GM12878 (cell line): ENCODE measurements at regions not wholly inside any gene's neighbourhood (a gene's known extent, or its start where the extent isn't known, plus 50 kb on each side); places are given as distances from the start of the nearest gene placed in this dataset.

ENCODE experiments used
- ATAC-seq: fragments of 200-7000 bp; cut with Tn5 transposase; 3 replicates; pipeline ENCODE4 v1.9.1; 2020; ENCODE audit warnings: mild to moderate bottlenecking, moderate library complexity
- BruUV-seq: library from RNA; stranded (reverse); fragments of 400-500 nt; replicated peaks from 2 replicates; lab custom pipeline; 2021; lab: Mats Ljungman, UMichigan
- CTCF ChIA-PET: fragments of 300-600 bp; sonication (Branson Sonifier 250); formaldehyde crosslinking; extraction: SDS; loops from one replicate; lab custom pipeline; 2021; ENCODE audit warnings: inconsistent platforms; lab: Yijun Ruan, JAX
- POLR2A ChIA-PET: fragments of 350-600 bp; formaldehyde crosslinking; extraction: SDS; loops from one replicate; lab custom pipeline; 2021; ENCODE audit warnings: inconsistent platforms; lab: Charles Lee
- RAD21 ChIA-PET: fragments of 300-600 bp; sonication (Branson Sonifier 250); formaldehyde crosslinking; loops from one replicate; lab custom pipeline; 2023; ENCODE audit warnings: antibody characterized with exemption; ENCODE audit not compliant: unreplicated experiment; lab: Charles Lee
- SMC1A ChIA-PET: fragments of 300-600 bp; sonication (Branson Sonifier 250); formaldehyde crosslinking; loops from one replicate; lab custom pipeline; 2023; ENCODE audit not compliant: unreplicated experiment, uncharacterized antibody; lab: Charles Lee
- DNase-seq: peaks from one replicate; pipeline ENCODE4 v3.0.0-alpha.2; 2011; ENCODE audit warnings: low read depth, low spot score
- FAIRE-seq: peaks from 3 replicates; lab custom pipeline; 2011; peaks lifted over from hg19 to GRCh38; lab: Jason Lieb, UNC
- H2AFZ ChIP-seq: 2 replicates; pipeline ENCODE4 v1.6.0; 2011; ENCODE audit warnings: low read depth, low read length, control low read depth; ENCODE audit not compliant: control insufficient read depth
- H3K27ac ChIP-seq: 2 replicates; pipeline ENCODE4 v1.5.1; 2011; ENCODE audit warnings: control low read depth; ENCODE audit not compliant: control insufficient read depth, insufficient read depth
- H3K27me3 ChIP-seq, 2 experiments: replicated peaks in 1 of 2; 2 replicates each; pipeline versions ENCODE4 v1.6.0 to v1.6.1; 2011; ENCODE audit warnings: low read length in 1 of 2; ENCODE audit not compliant: control insufficient read depth in 2 of 2, insufficient read depth in 2 of 2
- H3K36me3 ChIP-seq, 2 experiments: 2 replicates each; pipeline ENCODE4 v1.5.1; 2011; ENCODE audit warnings: low read length in 1 of 2; ENCODE audit not compliant: control insufficient read depth in 2 of 2, insufficient read depth in 2 of 2
- H3K4me1 ChIP-seq: 2 replicates; pipeline ENCODE4 v1.6.1; 2011; ENCODE audit warnings: mild to moderate bottlenecking, low read length, moderate library complexity, mixed read lengths; ENCODE audit not compliant: control insufficient read depth, insufficient read depth
- H3K4me2 ChIP-seq: 2 replicates; pipeline ENCODE4 v1.6.0; 2011; ENCODE audit warnings: control low read depth; ENCODE audit not compliant: control insufficient read depth, insufficient read depth
- H3K4me3 ChIP-seq: fragments of 200-600 bp; sonication (generic); 2 replicates; pipeline ENCODE4 v1.5.1; 2016
- H3K79me2 ChIP-seq: 2 replicates; pipeline ENCODE4 v1.6.0; 2011; ENCODE audit warnings: low read length; ENCODE audit not compliant: control insufficient read depth, insufficient read depth
- H3K9ac ChIP-seq: 2 replicates; pipeline ENCODE4 v1.8.0; 2011; ENCODE audit warnings: low read length, control low read depth, mixed read lengths; ENCODE audit not compliant: control insufficient read depth, insufficient read depth
- H3K9me3 ChIP-seq: replicated peaks from 3 replicates; pipeline ENCODE4 v1.5.1; 2011; ENCODE audit warnings: mild to moderate bottlenecking, low read length; ENCODE audit not compliant: control insufficient read depth, insufficient read depth
- H4K20me1 ChIP-seq: 2 replicates; pipeline ENCODE4 v1.6.0; 2011; ENCODE audit not compliant: control insufficient read depth, insufficient read depth
- BMI1 ChIP-seq: fragments of 450-650 bp; IDR thresholded peaks from 2 replicates; pipeline ENCODE4 v1.6.1; 2016; ENCODE audit warnings: mild to moderate bottlenecking, moderate library complexity, borderline replicate concordance
- HDGF ChIP-seq: fragments of 450-650 bp; IDR thresholded peaks from 2 replicates; pipeline ENCODE4 v1.6.1; 2016; ENCODE audit warnings: antibody characterized with exemption
- KDM1A ChIP-seq: fragments of 200-600 bp; sonication (generic); IDR thresholded peaks from 2 replicates; pipeline ENCODE4 v1.6.1; 2016; ENCODE audit warnings: borderline replicate concordance
- NFXL1 ChIP-seq: fragments of 450-650 bp; IDR thresholded peaks from 2 replicates; pipeline ENCODE4 v1.6.1; 2017; ENCODE audit warnings: antibody characterized with exemption, mild to moderate bottlenecking, borderline replicate concordance
- NKRF ChIP-seq: fragments of 450-650 bp; conservative IDR thresholded peaks from 2 replicates; pipeline ENCODE4 v1.6.1; 2017; ENCODE audit warnings: mild to moderate bottlenecking, moderate library complexity
- ZNF24 ChIP-seq: fragments of 450-650 bp; IDR thresholded peaks from 2 replicates; pipeline ENCODE4 v1.6.1; 2017; ENCODE audit warnings: antibody characterized with exemption, mild to moderate bottlenecking
- ZZZ3 ChIP-seq: IDR thresholded peaks from 2 replicates; pipeline ENCODE4 v1.6.1; 2011; ENCODE audit warnings: low read depth; ENCODE audit not compliant: control insufficient read depth, insufficient read length
- WGBS: methylation state at CpG from one replicate; pipeline ENCODE4 v1.1.6; 2016; ENCODE audit warnings: low lambda C conversion rate; ENCODE audit not compliant: insufficient replicate concordance, insufficient coverage; ENCODE audit errors: missing lambda C conversion rate; 5-methylcytosine and 5-hydroxymethylcytosine counted together
- in situ Hi-C: fragments of 300-500 bp; cut with MboI; formaldehyde crosslinking; loops from 9 replicates; pipeline ENCODE4 v1.14.3; 2018; ENCODE audit warnings: mixed read lengths
- intact Hi-C: fragments of 100-400 bp; cut with micrococcal nuclease; formaldehyde crosslinking; loops from one replicate; pipeline ENCODE4 v1.14.2; 2022; ENCODE audit not compliant: unreplicated experiment
- TF ChIP-seq, protein P1 (sequence below): IDR thresholded peaks from 2 replicates; pipeline ENCODE4 v1.6.1; 2011; ENCODE audit warnings: mild to moderate bottlenecking, low read depth, low read length, moderate library complexity; ENCODE audit not compliant: insufficient replicate concordance

DNA sequence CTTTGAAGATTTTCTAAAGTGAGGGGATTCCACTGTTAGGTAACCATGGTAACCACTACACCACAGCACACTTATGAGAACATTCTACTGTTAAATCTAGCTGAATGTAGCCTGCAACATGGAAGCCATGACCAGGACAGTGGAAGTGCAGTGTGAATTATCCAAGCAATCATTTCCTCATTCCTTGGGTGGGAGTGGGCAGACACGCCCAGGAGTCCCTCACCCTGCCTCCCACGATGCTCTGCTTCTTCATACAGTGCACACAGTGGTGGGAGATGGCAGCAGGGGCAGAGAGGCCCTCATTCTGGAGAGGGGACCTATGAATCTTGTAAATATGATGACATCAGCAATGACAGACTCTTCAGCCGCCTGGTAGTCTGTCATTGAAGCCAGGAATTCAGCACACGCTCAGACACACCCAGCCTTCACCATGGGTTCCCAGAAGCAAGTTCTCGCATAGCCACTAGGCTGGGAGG lies 70.1 kb upstream of the HOXC13 start:
- Histone ChIP-seq H3K9me3 (no peaks in the 10 kb centered on the region), H3K27me3 (no peaks in the 10 kb centered on the region), H3K79me2 (no peaks in the 10 kb centered on the region), H3K4me2 (no peak overlapping the region), H3K27ac (no peak overlapping the region), H3K36me3 (no peaks in the 10 kb centered on the region), H2AFZ (no peak overlapping the region), H3K4me1 (no peaks in the 10 kb centered on the region), H3K4me3 (no peak overlapping the region), H3K9ac (no peak overlapping the region), H4K20me1 (no peaks in the 10 kb centered on the region)
- RAD21 ChIA-PET = no interaction called here
- intact Hi-C loops = no loop called here
- DNase-seq (no peak), FAIRE-seq (no peak), ATAC-seq (no peak)
- WGBS = 20% methylated on average over 5 of the region's 5 CpGs
- SMC1A ChIA-PET = interaction anchor here (0.7 to 0.9 kb wide), 2 partner anchors 12 to 156 kb away, joined by 3 read pairs; no protein-coding TSS in a partner anchor
- in situ Hi-C loops = no loop called here
- TF ChIP-seq, protein P1, sequence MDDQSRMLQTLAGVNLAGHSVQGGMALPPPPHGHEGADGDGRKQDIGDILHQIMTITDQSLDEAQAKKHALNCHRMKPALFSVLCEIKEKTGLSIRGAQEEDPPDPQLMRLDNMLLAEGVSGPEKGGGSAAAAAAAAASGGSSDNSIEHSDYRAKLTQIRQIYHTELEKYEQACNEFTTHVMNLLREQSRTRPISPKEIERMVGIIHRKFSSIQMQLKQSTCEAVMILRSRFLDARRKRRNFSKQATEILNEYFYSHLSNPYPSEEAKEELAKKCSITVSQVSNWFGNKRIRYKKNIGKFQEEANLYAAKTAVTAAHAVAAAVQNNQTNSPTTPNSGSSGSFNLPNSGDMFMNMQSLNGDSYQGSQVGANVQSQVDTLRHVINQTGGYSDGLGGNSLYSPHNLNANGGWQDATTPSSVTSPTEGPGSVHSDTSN = no peak
- TF ChIP-seq ZZZ3 (no peak), ZNF24 (no peak), NFXL1 (no peak), KDM1A (no peak), NKRF (no peak), HDGF (no peak), BMI1 (peak; percentile 88)
- POLR2A ChIA-PET = no interaction called here
- CTCF ChIA-PET = interaction anchor here (1.2 kb wide), 1 partner anchor 112 kb away, joined by 3 read pairs; no protein-coding TSS in a partner anchor
- no TSS peak for BruUV-seq
